Endothelial cell of umbilical vein (primary cell): ENCODE measurements at regions not wholly inside any gene's neighbourhood (a gene's known extent, or its start where the extent isn't known, plus 50 kb on each side); places are given as distances from the start of the nearest gene placed in this dataset.

Experiments
- BruUV-seq: library from RNA; stranded (reverse); fragments of 400-500 nt; replicated peaks from 2 replicates; lab custom pipeline; 2021; lab: Mats Ljungman, UMichigan
- CTCF ChIA-PET: fragments of 300-600, 350-600 bp; sonication (Branson Sonifier 250); formaldehyde crosslinking; loops from one replicate; lab custom pipeline; 2021; ENCODE audit warnings: antibody characterized with exemption, inconsistent platforms; lab: Charles Lee
- POLR2A ChIA-PET: fragments of 300-600, 350-600 bp; sonication (Branson Sonifier 250); formaldehyde crosslinking; loops from one replicate; lab custom pipeline; 2021; ENCODE audit warnings: antibody characterized with exemption, inconsistent platforms; lab: Charles Lee
- DNase-seq: peaks from one replicate; pipeline ENCODE4 v3.0.0-alpha.2; 2011; ENCODE audit warnings: low read depth, low spot score
- FAIRE-seq: peaks from 2 replicates; lab custom pipeline; 2011; peaks lifted over from hg19 to GRCh38; lab: Jason Lieb, UNC
- H2AFZ ChIP-seq: 2 replicates; pipeline ENCODE4 v1.6.0; 2012; ENCODE audit warnings: low read depth, low read length, control low read depth, inconsistent platforms
- H3K27ac ChIP-seq: 2 replicates; pipeline ENCODE4 v1.5.1; 2011; ENCODE audit warnings: low read depth, mild to moderate bottlenecking, control low read depth, low read length, moderate library complexity; ENCODE audit not compliant: insufficient read depth
- H3K27me3 ChIP-seq, 2 experiments: 2 replicates each; pipeline versions ENCODE4 v1.6.0 to v1.6.1; 2011; ENCODE audit warnings: low read length in 2 of 2, mixed read lengths in 1 of 2; ENCODE audit not compliant: control insufficient read depth in 2 of 2, insufficient read depth in 2 of 2
- H3K36me3 ChIP-seq, 2 experiments: 2 replicates in 1 of 2; 3 replicates in 1 of 2; pipeline ENCODE4 v1.5.1; 2011; ENCODE audit warnings: low read length in 2 of 2, mild to moderate bottlenecking in 1 of 2, moderate library complexity in 1 of 2; ENCODE audit not compliant: control insufficient read depth in 2 of 2, insufficient read depth in 2 of 2; ENCODE audit errors: extremely low read depth in 1 of 2
- H3K4me1 ChIP-seq: 3 replicates; pipeline ENCODE4 v1.5.1; 2011; ENCODE audit warnings: mild to moderate bottlenecking, low read length; ENCODE audit not compliant: control insufficient read depth, insufficient read depth; ENCODE audit errors: extremely low read depth
- H3K4me2 ChIP-seq: 2 replicates; pipeline ENCODE4 v1.6.1; 2011; ENCODE audit warnings: low read length, control low read depth, mixed read lengths; ENCODE audit not compliant: insufficient read depth
- H3K4me3 ChIP-seq, 3 experiments: fragments of 200-600 bp in 1 of 3; sonication (generic), shearing (Covaris generic) in 1 of 3; replicated peaks in 1 of 3; 2 replicates each; pipeline ENCODE4 v1.5.1; 2011 to 2016; ENCODE audit warnings: control low read depth in 3 of 3, low read length in 3 of 3, mild to moderate bottlenecking in 2 of 3, inconsistent platforms in 1 of 3, low read depth in 1 of 3, moderate library complexity in 1 of 3; ENCODE audit not compliant: insufficient read depth in 1 of 3
- H3K79me2 ChIP-seq: 2 replicates; pipeline ENCODE4 v1.6.0; 2012; ENCODE audit warnings: low read length, inconsistent platforms; ENCODE audit not compliant: control insufficient read depth, insufficient read depth
- H3K9ac ChIP-seq: replicated peaks from 2 replicates; pipeline ENCODE3; 2011; ENCODE audit warnings: low read length, control low read depth; ENCODE audit not compliant: insufficient read depth; ENCODE audit errors: extremely low read depth
- H3K9me1 ChIP-seq: replicated peaks from 3 replicates; pipeline ENCODE4 v1.6.0; 2011; ENCODE audit warnings: mild to moderate bottlenecking, low read length; ENCODE audit not compliant: control insufficient read depth, insufficient read depth; ENCODE audit errors: extremely low read depth
- H3K9me3 ChIP-seq: replicated peaks from 2 replicates; pipeline ENCODE4 v1.5.1; 2012; ENCODE audit warnings: low read length, inconsistent platforms; ENCODE audit not compliant: control insufficient read depth, insufficient read depth
- H4K20me1 ChIP-seq: replicated peaks from 2 replicates; pipeline ENCODE3; 2011; ENCODE audit warnings: mild to moderate bottlenecking, low read length; ENCODE audit not compliant: control insufficient read depth, insufficient read depth; ENCODE audit errors: extremely low read depth
- EZH2 ChIP-seq: IDR thresholded peaks from 2 replicates; pipeline ENCODE4 v1.6.1; 2012; ENCODE audit warnings: borderline replicate concordance, low read depth, mild to moderate bottlenecking, moderate library complexity, low read length, inconsistent platforms; ENCODE audit not compliant: severe bottlenecking
- FOS ChIP-seq: IDR thresholded peaks from 2 replicates; pipeline ENCODE4 v1.6.1; 2011; ENCODE audit warnings: mild to moderate bottlenecking, low read length, moderate library complexity, borderline replicate concordance; ENCODE audit not compliant: insufficient read depth
- GATA2 ChIP-seq: IDR thresholded peaks from 2 replicates; pipeline ENCODE4 v1.7.0; 2011; ENCODE audit warnings: low read depth, mild to moderate bottlenecking, moderate library complexity, mixed read lengths, low read length; ENCODE audit not compliant: insufficient read length, insufficient read depth
- JUN ChIP-seq: IDR thresholded peaks from 2 replicates; pipeline ENCODE4 v1.6.1; 2011; ENCODE audit warnings: borderline replicate concordance, low read depth; ENCODE audit not compliant: insufficient read length, insufficient read depth
- MYC ChIP-seq: IDR thresholded peaks from one replicate; pipeline ENCODE4 v1.6.1; 2011; ENCODE audit warnings: mild to moderate bottlenecking, low read depth, low read length
- POLR2A ChIP-seq: IDR thresholded peaks from 2 replicates; pipeline ENCODE4 v1.6.1; 2012; ENCODE audit warnings: low read depth, mild to moderate bottlenecking, control low read depth, low read length
- POLR2AphosphoS5 ChIP-seq: IDR thresholded peaks from 2 replicates; pipeline ENCODE4 v1.6.1; 2012; ENCODE audit warnings: low read depth, mild to moderate bottlenecking, control low read depth, low read length, moderate library complexity; ENCODE audit not compliant: insufficient read depth
- dilution Hi-C: fragments of 300-500 bp; cut with MboI; formaldehyde crosslinking; loops from one replicate; pipeline ENCODE4 v1.15.0; 2019; ENCODE audit warnings: low sequenced_read_pairs; ENCODE audit not compliant: extremely low pct_ligation_motif_present
- intact Hi-C: fragments of 100-400 bp; cut with micrococcal nuclease; formaldehyde crosslinking; loops from one replicate; pipeline ENCODE4 v1.10.0; 2022
- TF ChIP-seq, protein P1 (sequence below): IDR thresholded peaks from 2 replicates; pipeline ENCODE4 v1.6.1; 2011; ENCODE audit not compliant: insufficient read depth, insufficient read length
- TF ChIP-seq, protein P2 (sequence below), 2 donors: IDR thresholded peaks; 1 replicate in 1 of 2; 2 replicates in 1 of 2; pipeline ENCODE4 v1.5.1; 2011; ENCODE audit warnings: low read length in 2 of 2, mild to moderate bottlenecking in 2 of 2, moderate library complexity in 2 of 2, control low read depth in 1 of 2, inconsistent platforms in 1 of 2, low read depth in 1 of 2; ENCODE audit not compliant: insufficient read depth in 1 of 2; ENCODE audit errors: extremely low read depth in 1 of 2

GRCh38 chr1:58979086-58979485 lies 195.2 kb upstream of the JUN start:
- intact Hi-C loops = no loop called here
- no TSS peak for BruUV-seq

More at GRCh38 chr1:58979086-58979485, 195.2 kb upstream of the JUN start:
- H3K9me3 ChIP-seq = no peaks in the 10 kb centered on the region
- H3K79me2 ChIP-seq = no peaks in the 10 kb centered on the region
- TF ChIP-seq, protein P1, sequence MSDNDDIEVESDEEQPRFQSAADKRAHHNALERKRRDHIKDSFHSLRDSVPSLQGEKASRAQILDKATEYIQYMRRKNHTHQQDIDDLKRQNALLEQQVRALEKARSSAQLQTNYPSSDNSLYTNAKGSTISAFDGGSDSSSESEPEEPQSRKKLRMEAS = no peak
- TF ChIP-seq POLR2AphosphoS5 (no peak), JUN (no peak), EZH2 (no peak), GATA2 (no peak), POLR2A (no peak), MYC (no peak), FOS (no peak)
- TF ChIP-seq, protein P2, sequence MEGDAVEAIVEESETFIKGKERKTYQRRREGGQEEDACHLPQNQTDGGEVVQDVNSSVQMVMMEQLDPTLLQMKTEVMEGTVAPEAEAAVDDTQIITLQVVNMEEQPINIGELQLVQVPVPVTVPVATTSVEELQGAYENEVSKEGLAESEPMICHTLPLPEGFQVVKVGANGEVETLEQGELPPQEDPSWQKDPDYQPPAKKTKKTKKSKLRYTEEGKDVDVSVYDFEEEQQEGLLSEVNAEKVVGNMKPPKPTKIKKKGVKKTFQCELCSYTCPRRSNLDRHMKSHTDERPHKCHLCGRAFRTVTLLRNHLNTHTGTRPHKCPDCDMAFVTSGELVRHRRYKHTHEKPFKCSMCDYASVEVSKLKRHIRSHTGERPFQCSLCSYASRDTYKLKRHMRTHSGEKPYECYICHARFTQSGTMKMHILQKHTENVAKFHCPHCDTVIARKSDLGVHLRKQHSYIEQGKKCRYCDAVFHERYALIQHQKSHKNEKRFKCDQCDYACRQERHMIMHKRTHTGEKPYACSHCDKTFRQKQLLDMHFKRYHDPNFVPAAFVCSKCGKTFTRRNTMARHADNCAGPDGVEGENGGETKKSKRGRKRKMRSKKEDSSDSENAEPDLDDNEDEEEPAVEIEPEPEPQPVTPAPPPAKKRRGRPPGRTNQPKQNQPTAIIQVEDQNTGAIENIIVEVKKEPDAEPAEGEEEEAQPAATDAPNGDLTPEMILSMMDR (IDR thresholded peaks at IDR 0.05; ENCODE audit: extremely low read depth in 1 of 2, insufficient read depth in 1 of 2, low read depth in 1 of 2, low read length in 2 of 2) = no peak
- H3K27ac ChIP-seq = no peak overlapping the region
- FAIRE-seq (no peak), DNase-seq (no peak)
- CTCF ChIA-PET = no interaction called here
- dilution Hi-C loops = no loop called here
- no peaks in the 10 kb centered on the region for H3K9me1 ChIP-seq
- no peak overlapping the region for H3K4me3 ChIP-seq
- POLR2A ChIA-PET = no interaction called here
- no peak overlapping the region for H3K9ac ChIP-seq
- H4K20me1 ChIP-seq = no peaks in the 10 kb centered on the region
- H3K27me3 ChIP-seq = no peaks in the 10 kb centered on the region
- H3K4me2 ChIP-seq = no peak overlapping the region
- no peaks in the 10 kb centered on the region for H3K36me3 ChIP-seq
- H2AFZ ChIP-seq = no peak overlapping the region
- H3K4me1 ChIP-seq = no peaks in the 10 kb centered on the region
